ENCODE measurements at regions not wholly inside any gene's neighbourhood (a gene's known extent, or its start where the extent isn't known, plus 50 kb on each side); places are given as distances from the start of the nearest gene placed in this dataset.
"Not testable (repeated sequence)": the region's sequence is repeated elsewhere in the genome, so short reads cannot be mapped to it uniquely, and the experiment has no call there.

- no peak overlapping the region for H3K4me3 ChIP-seq (ENCODE audit: low read length)
- TF ChIP-seq CTCF (IDR thresholded peaks at IDR 0.05; ENCODE audit: insufficient read depth, low read depth, low read length, missing control alignments) = no peak
- DNase-seq (ENCODE audit: low read depth) = no peak
Observed at GRCh38 chr13:97761796-97762540, 191.5 kb upstream of the IPO5 start.

GRCh38 chr13:97766749-97767148, 186.7 kb upstream of the IPO5 start:
- TF ChIP-seq CTCF (IDR thresholded peaks at IDR 0.05; ENCODE audit: insufficient read depth, low read depth, low read length, missing control alignments) = no peak
- no peak overlapping the region for H3K4me3 ChIP-seq (ENCODE audit: low read length)
- no peak for DNase-seq (ENCODE audit: low read depth)

- DNase-seq (ENCODE audit: low read depth) = peak; percentile 50
- no peak for TF ChIP-seq CTCF (IDR thresholded peaks at IDR 0.05; ENCODE audit: insufficient read depth, low read depth, low read length, missing control alignments)
- no peak overlapping the region for H3K4me3 ChIP-seq (ENCODE audit: low read length)
Observed at GRCh38 chr13:97768134-97768533, 185.3 kb upstream of the IPO5 start.

- H3K4me3 ChIP-seq (ENCODE audit: low read length); DNase-seq (ENCODE audit: low read depth): not testable (repeated sequence)
Observed at GRCh38 chr13:97770231-97770630, 183.2 kb upstream of the IPO5 start.

GRCh38 chr13:97772466-97772865, 181.0 kb upstream of the IPO5 start:
- DNase-seq (ENCODE audit: low read depth) = peak; percentile 56
- H3K4me3 ChIP-seq (ENCODE audit: low read length) = not testable (repeated sequence)

- H3K4me3 ChIP-seq (ENCODE audit: low read length); DNase-seq (ENCODE audit: low read depth): not testable (repeated sequence)
Observed at GRCh38 chr13:97774391-97775100, 178.9 kb upstream of the IPO5 start.

GRCh38 chr13:97780486-97780885, 173.0 kb upstream of the IPO5 start:
- no peak for TF ChIP-seq CTCF (IDR thresholded peaks at IDR 0.05; ENCODE audit: insufficient read depth, low read depth, low read length, missing control alignments)
- no peak overlapping the region for H3K4me3 ChIP-seq (ENCODE audit: low read length)
- no peak for DNase-seq (ENCODE audit: low read depth)

GRCh38 chr13:97781891-97782305, 171.6 kb upstream of the IPO5 start:
- peak; percentile 50 for DNase-seq (ENCODE audit: low read depth)
- TF ChIP-seq CTCF (IDR thresholded peaks at IDR 0.05; ENCODE audit: insufficient read depth, low read depth, low read length, missing control alignments) = no peak
- H3K4me3 ChIP-seq (ENCODE audit: low read length) = no peak overlapping the region

All from epithelial cell of esophagus (primary cell).